KMS-11 (cell line): ENCODE measurements at regions not wholly inside any gene's neighbourhood (a gene's known extent, or its start where the extent isn't known, plus 50 kb on each side); places are given as distances from the start of the nearest gene placed in this dataset.
A peak's percentile ranks its signal among the peaks of the same experiment; 100 is the strongest.

Experiments
- H2AFZ ChIP-seq: fragments of 200-600 bp; sonication (generic); 2 replicates; pipeline ENCODE4 v1.6.1; 2016; ENCODE audit warnings: antibody characterized with exemption, mixed run types, low read depth
- H3K27ac ChIP-seq: fragments of 200-600 bp; sonication (generic); 2 replicates; pipeline ENCODE4 v1.6.1; 2016; ENCODE audit warnings: mild to moderate bottlenecking, mixed run types
- H3K27me3 ChIP-seq: fragments of 200-600 bp; sonication (generic); 2 replicates; pipeline ENCODE4 v1.6.1; 2017; ENCODE audit warnings: mild to moderate bottlenecking, low read depth, mixed run types, moderate library complexity; ENCODE audit not compliant: insufficient read depth
- H3K36me3 ChIP-seq: fragments of 200-600 bp; sonication (generic); 2 replicates; pipeline ENCODE4 v1.6.1; 2017; ENCODE audit warnings: mild to moderate bottlenecking, mixed run types; ENCODE audit not compliant: insufficient read depth
- H3K4me1 ChIP-seq: fragments of 200-600 bp; sonication (generic); 2 replicates; pipeline ENCODE4 v1.6.1; 2016; ENCODE audit warnings: mild to moderate bottlenecking, low read depth, mixed run types; ENCODE audit not compliant: poor library complexity, severe bottlenecking
- H3K4me2 ChIP-seq: fragments of 200-600 bp; sonication (generic); 2 replicates; pipeline ENCODE4 v1.7.0; 2016; ENCODE audit warnings: mild to moderate bottlenecking, mixed run types
- H3K4me3 ChIP-seq: fragments of 200-600 bp; sonication (generic); IDR thresholded peaks from 2 replicates; pipeline ENCODE4 v1.6.1; 2017; ENCODE audit warnings: low read depth, low read length, mixed read lengths; ENCODE audit not compliant: insufficient read depth
- H3K79me2 ChIP-seq: fragments of 200-600 bp; sonication (generic); 2 replicates; pipeline ENCODE4 v1.6.1; 2016; ENCODE audit warnings: low read depth, mixed run types; ENCODE audit not compliant: insufficient read depth
- H3K9ac ChIP-seq: fragments of 200-600 bp; sonication (generic); 2 replicates; pipeline ENCODE4 v1.6.1; 2016; ENCODE audit warnings: mild to moderate bottlenecking, mixed run types
- H4K20me1 ChIP-seq: fragments of 200-600 bp; sonication (generic); 2 replicates; pipeline ENCODE4 v1.6.1; 2016; ENCODE audit warnings: mild to moderate bottlenecking, mixed run types; ENCODE audit not compliant: insufficient read depth
- TF ChIP-seq, protein P1 (sequence below): fragments of 200-600 bp; sonication (generic); conservative IDR thresholded peaks from 2 replicates; pipeline ENCODE4 v1.6.1; 2017; ENCODE audit warnings: low read depth, mild to moderate bottlenecking, antibody characterized with exemption, low read length, moderate library complexity, mixed read lengths

- Histone ChIP-seq H2AFZ (no peak overlapping the region), H4K20me1 (no peaks in the 10 kb centered on the region), H3K9ac (no peak overlapping the region), H3K36me3 (no peaks in the 10 kb centered on the region), H3K4me3 (no peak overlapping the region), H3K4me1 (peaks cover 21% of the 10 kb centered on the region), H3K27ac (no peak overlapping the region), H3K79me2 (no peaks in the 10 kb centered on the region), H3K27me3 (no peaks in the 10 kb centered on the region), H3K4me2 (no peak overlapping the region)
- TF ChIP-seq, protein P1, sequence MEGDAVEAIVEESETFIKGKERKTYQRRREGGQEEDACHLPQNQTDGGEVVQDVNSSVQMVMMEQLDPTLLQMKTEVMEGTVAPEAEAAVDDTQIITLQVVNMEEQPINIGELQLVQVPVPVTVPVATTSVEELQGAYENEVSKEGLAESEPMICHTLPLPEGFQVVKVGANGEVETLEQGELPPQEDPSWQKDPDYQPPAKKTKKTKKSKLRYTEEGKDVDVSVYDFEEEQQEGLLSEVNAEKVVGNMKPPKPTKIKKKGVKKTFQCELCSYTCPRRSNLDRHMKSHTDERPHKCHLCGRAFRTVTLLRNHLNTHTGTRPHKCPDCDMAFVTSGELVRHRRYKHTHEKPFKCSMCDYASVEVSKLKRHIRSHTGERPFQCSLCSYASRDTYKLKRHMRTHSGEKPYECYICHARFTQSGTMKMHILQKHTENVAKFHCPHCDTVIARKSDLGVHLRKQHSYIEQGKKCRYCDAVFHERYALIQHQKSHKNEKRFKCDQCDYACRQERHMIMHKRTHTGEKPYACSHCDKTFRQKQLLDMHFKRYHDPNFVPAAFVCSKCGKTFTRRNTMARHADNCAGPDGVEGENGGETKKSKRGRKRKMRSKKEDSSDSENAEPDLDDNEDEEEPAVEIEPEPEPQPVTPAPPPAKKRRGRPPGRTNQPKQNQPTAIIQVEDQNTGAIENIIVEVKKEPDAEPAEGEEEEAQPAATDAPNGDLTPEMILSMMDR: no peak
Measured at GRCh38 chr15:95834028-95834804, 496.3 kb upstream of the NR2F2 start.

GRCh38 chr15:95836536-95836935 lies 494.0 kb upstream of the NR2F2 start:
- H3K27ac ChIP-seq: no peak overlapping the region
- H3K36me3 ChIP-seq: no peaks in the 10 kb centered on the region
- H3K4me3 ChIP-seq: no peak overlapping the region
- H3K27me3 ChIP-seq: no peaks in the 10 kb centered on the region
- H3K4me2 ChIP-seq: no peak overlapping the region
- TF ChIP-seq, protein P1: no peak
- no peaks in the 10 kb centered on the region for H4K20me1 ChIP-seq
- H3K79me2 ChIP-seq: no peaks in the 10 kb centered on the region
- no peak overlapping the region for H2AFZ ChIP-seq
- H3K9ac ChIP-seq: no peak overlapping the region
- H3K4me1 ChIP-seq: peaks cover 36% of the 10 kb centered on the region

DNA sequence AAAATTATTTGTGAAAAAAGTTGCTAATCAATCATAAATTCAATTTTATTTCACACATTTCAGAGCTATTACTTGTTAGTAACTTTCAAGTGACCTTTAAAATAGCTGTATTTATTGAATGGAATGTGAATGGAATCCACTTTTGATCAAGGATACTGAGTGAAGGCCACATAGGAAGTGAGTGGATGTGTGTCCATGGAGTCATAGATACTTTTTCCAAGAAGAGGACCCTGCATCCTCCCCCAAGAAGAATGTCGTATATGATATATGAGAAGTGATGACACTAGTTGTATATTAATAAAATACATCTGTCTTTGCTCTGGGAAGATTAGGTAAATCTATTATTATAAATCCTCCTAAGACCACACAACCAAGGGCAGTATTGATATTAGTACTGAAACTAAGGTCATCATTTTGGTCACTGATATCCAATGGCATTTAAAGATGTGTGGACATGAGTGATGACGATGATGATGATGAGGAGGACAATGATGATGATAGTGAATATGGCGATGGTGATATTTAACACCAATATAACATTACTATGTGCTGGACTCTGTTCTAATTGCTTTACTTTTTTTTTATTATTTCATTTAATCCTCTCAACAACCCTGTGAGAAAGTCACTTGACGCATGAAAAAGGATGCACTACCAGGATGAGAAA lies 493.0 kb upstream of the NR2F2 start:
- H3K9ac ChIP-seq: no peak overlapping the region
- H3K79me2 ChIP-seq: no peaks in the 10 kb centered on the region
- no peaks in the 10 kb centered on the region for H3K36me3 ChIP-seq
- no peak overlapping the region for H3K4me2 ChIP-seq
- no peak overlapping the region for H3K4me3 ChIP-seq
- no peaks in the 10 kb centered on the region for H4K20me1 ChIP-seq
- H3K27me3 ChIP-seq: no peaks in the 10 kb centered on the region
- H2AFZ ChIP-seq: no peak overlapping the region
- peaks cover 36% of the 10 kb centered on the region for H3K4me1 ChIP-seq
- H3K27ac ChIP-seq: no peak overlapping the region
- TF ChIP-seq, protein P1: no peak

DNA sequence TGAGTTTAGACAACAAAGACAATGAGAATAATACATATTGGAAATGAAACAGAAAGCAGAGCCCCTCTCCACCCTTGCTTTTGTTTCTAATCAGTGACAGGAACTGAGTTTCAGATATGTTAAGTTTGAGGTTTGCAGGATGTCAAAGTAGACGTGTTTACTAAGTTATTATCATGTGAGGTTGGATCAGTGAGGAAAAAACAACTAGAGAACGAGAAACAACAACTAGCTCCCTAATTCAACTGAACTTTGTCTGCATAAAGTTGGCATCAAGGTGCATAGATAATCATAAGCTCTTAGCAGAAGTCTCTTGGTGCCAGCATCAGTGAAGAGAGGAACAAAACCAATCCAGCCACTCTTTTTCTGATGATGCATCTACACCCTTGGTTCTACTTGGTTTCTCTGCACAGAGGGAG lies 491.1 kb upstream of the NR2F2 start:
- peak overlapping the region; percentile 79 for H3K4me2 ChIP-seq
- H3K4me1 ChIP-seq: peaks cover 54% of the 10 kb centered on the region
- TF ChIP-seq, protein P1: no peak
- H3K4me3 ChIP-seq: no peak overlapping the region
- H2AFZ ChIP-seq: peak overlapping the region; percentile 64
- H3K9ac ChIP-seq: peak overlapping the region; percentile 27; the same call in 1 of the 2 replicates
- no peaks in the 10 kb centered on the region for H3K27me3 ChIP-seq
- no peaks in the 10 kb centered on the region for H3K79me2 ChIP-seq
- no peaks in the 10 kb centered on the region for H3K36me3 ChIP-seq
- no peaks in the 10 kb centered on the region for H4K20me1 ChIP-seq
- H3K27ac ChIP-seq: peak overlapping the region; percentile 71
